ENCODE measurements at regions not wholly inside any gene's neighbourhood (a gene's known extent, or its start where the extent isn't known, plus 50 kb on each side); places are given as distances from the start of the nearest gene placed in this dataset.

- Histone ChIP-seq H3K9me3 (no peaks in the 10 kb centered on the region), H3K4me3 (no peak overlapping the region), H3K36me3 (no peaks in the 10 kb centered on the region), H3K27ac (no peak overlapping the region), H3K4me1 (no peaks in the 10 kb centered on the region), H3K27me3 (ENCODE audit: low read depth) (no peaks in the 10 kb centered on the region)
- intact Hi-C loops (cut with DNase I) = no loop called here
- TF ChIP-seq CTCF (IDR thresholded peaks at IDR 0.05) = no peak
- ATAC-seq (no peak), DNase-seq (no peak)
Observed at GRCh38 chr11:97118614-97119200, 728.9 kb downstream of the JRKL start.

DNA sequence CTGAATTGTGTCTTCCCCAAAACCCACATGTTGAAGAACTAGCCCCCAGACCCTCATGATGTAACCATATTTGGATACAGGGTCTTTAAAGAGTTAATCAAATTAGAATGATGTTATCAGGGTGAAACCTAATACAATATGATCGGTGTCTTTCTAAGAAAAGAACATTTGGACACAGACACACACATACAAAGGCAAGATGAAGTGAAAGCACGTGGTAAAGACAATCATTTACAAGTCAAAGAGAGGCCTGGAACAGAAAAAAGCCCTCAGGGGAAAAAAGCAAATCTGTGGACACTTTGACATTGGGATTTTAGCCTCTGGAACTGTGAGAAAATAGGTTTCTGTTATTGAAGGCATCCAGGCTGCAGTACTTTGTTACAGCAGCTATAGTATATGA lies 733.4 kb downstream of the JRKL start:
- Histone ChIP-seq H3K4me1 (no peaks in the 10 kb centered on the region), H3K4me3 (no peak overlapping the region), H3K9me3 (peaks cover 8% of the 10 kb centered on the region), H3K27ac (no peak overlapping the region), H3K27me3 (ENCODE audit: low read depth) (no peaks in the 10 kb centered on the region), H3K36me3 (no peaks in the 10 kb centered on the region)
- DNase-seq (no peak), ATAC-seq (no peak)
- intact Hi-C loops (cut with DNase I) = no loop called here
- TF ChIP-seq CTCF (IDR thresholded peaks at IDR 0.05) = no peak

- Histone ChIP-seq H3K27me3 (ENCODE audit: low read depth) (no peaks in the 10 kb centered on the region), H3K36me3 (no peaks in the 10 kb centered on the region), H3K9me3 (no peaks in the 10 kb centered on the region), H3K27ac (no peak overlapping the region), H3K4me3 (no peak overlapping the region), H3K4me1 (no peaks in the 10 kb centered on the region)
- DNase-seq (no peak), ATAC-seq (no peak)
- TF ChIP-seq CTCF (IDR thresholded peaks at IDR 0.05) = no peak
- intact Hi-C loops (cut with DNase I) = no loop called here
Observed at GRCh38 chr11:97136067-97136466, 746.3 kb downstream of the JRKL start.

- intact Hi-C loops (cut with DNase I) = no loop called here
- H3K36me3 ChIP-seq = no peaks in the 10 kb centered on the region
- TF ChIP-seq CTCF (IDR thresholded peaks at IDR 0.05) = peak; percentile 29
- DNase-seq (no peak), ATAC-seq (no peak)
- no peak overlapping the region for H3K27ac ChIP-seq
- H3K4me3 ChIP-seq = no peak overlapping the region
- H3K9me3 ChIP-seq = no peaks in the 10 kb centered on the region
- no peaks in the 10 kb centered on the region for H3K27me3 ChIP-seq (ENCODE audit: low read depth)
- H3K4me1 ChIP-seq = no peaks in the 10 kb centered on the region
Observed at GRCh38 chr11:97140885-97141494, 751.2 kb downstream of the JRKL start.

DNA sequence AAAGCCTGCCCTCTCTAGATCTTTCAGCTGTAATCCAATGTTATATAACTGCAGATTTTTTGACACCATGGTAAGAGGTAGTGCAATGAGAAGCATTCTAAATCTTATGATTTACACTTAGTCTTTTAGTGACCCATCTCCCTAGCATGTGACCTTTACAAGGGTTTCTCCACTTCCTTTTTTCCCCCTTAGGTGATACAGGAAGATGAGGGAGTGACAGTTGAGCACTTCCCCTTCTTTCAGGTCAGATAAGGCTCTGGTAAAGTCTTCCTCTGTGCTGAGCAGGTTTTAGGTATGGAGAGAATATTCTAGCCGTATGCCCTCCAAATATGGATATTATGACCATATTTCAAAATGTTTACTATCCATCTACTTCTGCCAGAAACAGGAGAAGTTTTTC lies 753.6 kb downstream of the JRKL start:
- DNase-seq (no peak), ATAC-seq (no peak)
- intact Hi-C loops (cut with DNase I) = no loop called here
- Histone ChIP-seq H3K9me3 (no peaks in the 10 kb centered on the region), H3K27ac (no peak overlapping the region), H3K4me1 (no peaks in the 10 kb centered on the region), H3K36me3 (no peaks in the 10 kb centered on the region), H3K27me3 (ENCODE audit: low read depth) (no peaks in the 10 kb centered on the region), H3K4me3 (no peak overlapping the region)
- TF ChIP-seq CTCF (IDR thresholded peaks at IDR 0.05) = no peak
